ENCODE measurements at regions not wholly inside any gene's neighbourhood (a gene's known extent, or its start where the extent isn't known, plus 50 kb on each side); places are given as distances from the start of the nearest gene placed in this dataset.

GRCh38 chr1:157292302-157292701 is 154.1 kb upstream of the ETV3 start:
- no peak for DNase-seq (ENCODE audit: low read depth, low spot score)

DNA sequence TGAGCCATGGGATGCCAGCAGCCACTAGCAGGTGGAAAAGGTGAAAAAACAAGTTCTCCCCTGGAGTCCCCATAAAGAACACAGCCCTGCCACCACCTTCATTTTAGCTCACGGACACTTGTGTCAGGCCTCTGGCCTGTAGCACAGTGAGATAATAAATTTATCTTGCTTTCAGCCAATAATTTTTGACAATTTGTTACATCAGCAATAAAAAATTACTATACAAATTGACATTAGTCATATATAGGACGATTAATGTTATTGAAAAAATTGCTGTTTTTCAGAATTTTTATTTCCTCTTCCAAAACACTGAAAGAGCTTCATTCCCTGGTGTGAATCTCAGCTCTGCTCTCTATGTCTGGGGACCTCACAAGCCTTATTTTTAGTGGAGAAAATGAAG is 152.9 kb upstream of the ETV3 start:
- no peak for DNase-seq (ENCODE audit: low read depth, low spot score)

- DNase-seq (ENCODE audit: low read depth, low spot score): no peak
Observed at GRCh38 chr1:157289424-157290105, 151.4 kb upstream of the ETV3 start.

DNA sequence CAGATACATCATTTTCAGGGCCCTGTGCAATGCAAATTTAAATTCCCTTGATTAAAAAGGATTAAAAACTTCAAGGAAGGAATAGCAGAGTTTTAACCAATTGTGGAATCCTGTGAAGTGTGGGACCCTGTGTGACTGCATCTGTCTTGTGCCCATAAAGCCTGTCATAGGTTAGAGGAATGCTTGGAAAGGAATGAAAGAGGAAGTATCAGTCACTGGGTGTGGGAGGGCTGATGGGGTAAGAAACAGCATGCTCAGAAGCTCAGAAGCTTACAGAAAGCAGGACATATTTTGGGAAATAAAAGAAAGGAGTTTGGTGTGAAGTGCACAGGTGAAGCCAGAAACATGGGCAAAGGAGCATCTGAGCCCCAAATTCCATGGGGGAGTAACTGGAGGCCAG is 150.8 kb upstream of the ETV3 start:
- DNase-seq (ENCODE audit: low read depth, low spot score): no peak

GRCh38 chr1:157288492-157288891 is 150.3 kb upstream of the ETV3 start:
- DNase-seq (ENCODE audit: low read depth, low spot score): no peak

DNA sequence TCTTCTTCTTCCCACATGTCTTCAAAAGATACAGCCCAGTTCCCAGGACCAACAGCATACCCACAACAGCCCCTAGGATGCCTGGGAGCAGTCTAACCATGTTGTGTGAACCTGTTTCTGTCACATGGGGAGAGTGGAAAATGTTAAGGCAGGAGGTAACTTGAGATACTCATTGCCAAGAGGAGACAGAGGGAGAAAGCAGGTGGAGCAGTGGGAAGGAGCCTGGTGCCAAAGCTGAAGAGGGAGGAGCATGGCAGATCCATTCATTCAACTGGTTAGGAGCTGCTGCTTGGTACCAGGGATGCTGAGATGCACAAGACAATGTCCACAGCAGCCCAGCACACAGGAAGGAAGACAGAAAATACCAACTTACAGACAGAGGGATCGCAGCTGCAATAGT is 149.8 kb upstream of the ETV3 start:
- no peak for DNase-seq (ENCODE audit: low read depth, low spot score)

- no peak for DNase-seq (ENCODE audit: low read depth, low spot score)
Observed at GRCh38 chr1:157287462-157287861, 149.3 kb upstream of the ETV3 start.

GRCh38 chr1:157286646-157287420 is 148.6 kb upstream of the ETV3 start:
- DNase-seq (ENCODE audit: low read depth, low spot score): no peak

DNA sequence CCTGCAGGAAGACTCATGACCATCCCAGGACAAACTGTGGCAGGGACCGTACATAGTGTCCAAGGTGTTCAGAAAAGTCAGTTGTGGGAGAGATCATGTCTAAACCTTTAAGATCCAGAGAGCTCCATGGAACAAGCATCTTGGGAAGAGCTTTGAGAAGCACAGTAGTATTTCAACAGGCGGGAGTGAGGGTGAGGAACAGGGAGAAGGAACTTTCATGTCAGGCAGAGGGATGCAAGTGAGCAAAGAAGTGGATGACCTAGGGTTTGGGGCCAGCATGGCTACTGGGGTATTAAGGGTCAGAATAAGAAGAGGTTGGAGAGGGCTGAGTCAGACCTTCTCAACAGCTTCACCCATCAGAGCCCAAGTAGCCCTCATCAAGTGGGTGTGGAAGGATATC is 147.9 kb upstream of the ETV3 start:
- DNase-seq (ENCODE audit: low read depth, low spot score): no peak

DNA sequence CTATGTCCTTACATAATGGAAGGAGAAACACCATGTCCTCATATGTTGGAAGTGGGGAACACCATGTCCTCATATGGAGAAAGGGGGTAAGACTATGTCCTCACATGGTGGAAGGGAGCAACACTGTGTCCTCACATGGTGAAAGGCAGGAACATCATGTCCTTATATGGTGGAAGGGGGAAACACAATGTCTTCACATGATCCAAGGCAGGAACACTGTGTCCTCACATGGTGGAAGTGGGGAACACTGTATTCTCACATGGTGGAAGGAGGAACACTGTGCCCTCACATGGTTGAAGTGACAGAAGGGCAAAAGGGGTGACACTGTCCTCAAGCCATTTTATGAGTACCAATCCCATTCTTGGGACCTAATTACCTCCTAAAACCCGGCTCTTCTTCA is 146.3 kb upstream of the ETV3 start:
- DNase-seq (ENCODE audit: low read depth, low spot score): no peak

GRCh38 chr1:157279802-157280140 is 141.6 kb upstream of the ETV3 start:
- DNase-seq (ENCODE audit: low read depth, low spot score): no peak

GRCh38 chr1:157279138-157279801 is 141.1 kb upstream of the ETV3 start:
- DNase-seq (ENCODE audit: low read depth, low spot score): no peak

- DNase-seq (ENCODE audit: low read depth, low spot score): no peak
Observed at GRCh38 chr1:157278383-157279137, 140.4 kb upstream of the ETV3 start.

GRCh38 chr1:157277913-157278312 is 139.7 kb upstream of the ETV3 start:
- DNase-seq (ENCODE audit: low read depth, low spot score): no peak

GRCh38 chr1:157277281-157277680 is 139.1 kb upstream of the ETV3 start:
- DNase-seq (ENCODE audit: low read depth, low spot score): no peak

DNA sequence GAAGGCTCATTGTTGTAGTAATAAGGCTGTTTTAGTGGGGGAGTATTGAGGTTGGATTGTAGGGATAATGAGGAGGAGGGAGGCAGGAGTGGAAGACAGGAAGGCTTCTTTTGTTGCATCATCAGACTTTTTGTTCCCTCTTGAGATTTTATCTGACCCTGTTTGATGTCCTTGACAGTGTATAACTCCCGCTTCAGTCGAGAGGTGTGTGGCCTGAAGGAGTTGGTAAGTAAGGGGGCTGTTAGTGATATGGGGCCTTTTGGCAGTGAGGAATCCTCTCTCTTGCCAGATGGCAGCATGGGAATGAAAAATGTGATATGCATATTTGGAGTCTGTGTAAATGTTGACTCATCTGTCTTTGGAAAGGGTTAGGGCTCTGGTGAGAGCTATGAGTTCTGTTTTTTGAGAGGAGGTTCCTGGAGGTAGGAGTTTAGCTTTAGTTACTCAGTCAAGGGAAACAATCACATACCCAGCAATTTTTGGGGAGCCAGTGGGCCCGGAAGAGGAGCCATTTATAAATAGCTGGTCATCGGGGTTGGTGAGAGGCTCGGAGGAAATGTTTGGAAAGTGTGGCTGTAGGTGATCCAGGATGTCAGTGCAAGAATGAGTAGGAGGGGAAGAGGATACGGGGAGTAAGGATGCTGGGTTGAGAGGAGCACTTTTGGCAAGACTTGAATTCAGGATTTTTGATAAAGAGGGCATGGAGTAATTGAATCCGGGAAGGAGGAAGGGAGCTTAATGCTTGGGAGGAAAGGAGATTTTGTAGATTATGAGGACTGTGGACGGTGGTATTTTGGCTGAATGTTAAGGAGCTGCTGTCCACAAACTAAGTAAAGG is 136.7 kb upstream of the ETV3 start:
- no peak for DNase-seq (ENCODE audit: low read depth, low spot score)

DNA sequence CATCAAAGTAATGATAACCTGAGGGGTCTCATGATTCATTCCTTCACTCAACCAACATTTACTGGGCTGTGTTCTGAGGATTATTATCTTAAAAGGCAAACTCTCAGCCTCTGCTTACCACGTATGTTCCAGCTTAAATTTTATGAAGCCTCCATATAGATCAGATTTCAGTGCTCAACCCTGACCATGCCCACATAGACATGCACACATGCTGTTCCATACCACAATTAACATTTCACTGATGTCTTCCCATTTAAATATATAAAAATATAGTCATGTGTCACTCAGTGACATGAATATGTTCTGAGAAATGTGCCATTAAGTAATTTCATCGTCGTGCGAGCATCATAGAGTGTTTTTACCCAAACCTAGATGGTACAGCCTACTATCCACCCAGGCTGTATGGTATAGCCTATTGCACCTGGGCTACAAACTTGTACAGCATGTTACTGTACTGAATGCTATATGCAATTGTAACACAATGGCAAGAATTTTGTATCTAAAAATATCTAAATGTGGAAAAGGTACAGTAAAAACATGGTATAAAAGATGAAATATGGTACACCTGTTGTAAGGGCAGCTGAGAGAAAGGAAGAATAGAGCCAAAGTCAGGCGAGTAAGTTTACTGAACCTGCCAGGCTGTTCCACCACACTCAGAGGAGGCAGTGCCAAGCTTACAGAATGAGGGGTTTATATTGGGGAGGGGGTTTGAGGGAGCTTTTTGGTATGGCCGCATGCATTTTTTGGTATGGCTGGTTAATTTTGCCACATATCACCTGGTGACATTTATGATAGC is 134.7 kb upstream of the ETV3 start:
- DNase-seq (ENCODE audit: low read depth, low spot score): no peak

DNA sequence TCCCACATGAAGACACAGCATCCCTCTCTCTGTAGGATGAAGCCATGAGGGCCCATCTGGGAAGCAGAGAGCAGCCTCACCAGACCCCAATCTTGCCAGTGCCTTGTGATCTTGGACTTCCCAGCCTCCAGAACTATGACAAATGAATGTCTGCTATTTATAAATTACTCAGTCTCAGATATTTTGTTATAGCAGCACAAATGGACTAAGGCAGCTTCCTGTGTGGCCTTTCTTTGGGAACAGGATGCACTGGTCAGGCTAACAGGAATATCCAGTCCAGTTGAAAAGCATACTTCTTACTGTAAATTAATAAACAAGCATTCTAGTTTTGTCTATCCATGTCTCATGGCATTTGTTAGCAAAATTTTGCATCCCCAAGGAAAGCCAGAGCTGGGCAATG is 134.1 kb upstream of the ETV3 start:
- DNase-seq (ENCODE audit: low read depth, low spot score): no peak

- no peak for DNase-seq (ENCODE audit: low read depth, low spot score)
Observed at GRCh38 chr1:157270705-157271274, 132.6 kb upstream of the ETV3 start.
